IMR-90 (cell line): ENCODE measurements at regions not wholly inside any gene's neighbourhood (a gene's known extent, or its start where the extent isn't known, plus 50 kb on each side); places are given as distances from the start of the nearest gene placed in this dataset.

Source experiments
- ATAC-seq: fragments of 200-7000 bp; cut with Tn5 transposase; 2 replicates; pipeline ENCODE4 v1.9.1; 2020; ENCODE audit warnings: low read depth, mild to moderate bottlenecking, moderate library complexity
- BruUV-seq: library from RNA; stranded (reverse); fragments of 400-500 nt; replicated peaks from 2 replicates; lab custom pipeline; 2021; lab: Mats Ljungman, UMichigan
- CTCF ChIA-PET: fragments of 300-600 bp; formaldehyde crosslinking; extraction: SDS; loops from one replicate; lab custom pipeline; 2021; ENCODE audit warnings: antibody characterized with exemption; lab: Yijun Ruan, JAX
- POLR2A ChIA-PET: fragments of 300-600 bp; sonication (Branson Sonifier 250); formaldehyde crosslinking; loops from one replicate; lab custom pipeline; 2022; ENCODE audit warnings: antibody characterized with exemption; ENCODE audit not compliant: unreplicated experiment; lab: Charles Lee
- DNase-seq: peaks from one replicate; pipeline ENCODE4 v3.0.0; 2013
- H2AFZ ChIP-seq: replicated peaks from 2 replicates; pipeline ENCODE3; 2013; ENCODE audit warnings: low read length, mild to moderate bottlenecking; ENCODE audit not compliant: poor library complexity
- H2AK5ac ChIP-seq: 2 replicates; pipeline ENCODE4 v1.6.1; 2013; ENCODE audit warnings: low read depth, low read length, inconsistent platforms
- H2AK9ac ChIP-seq: replicated peaks from 2 replicates; pipeline ENCODE3; 2013; ENCODE audit warnings: mild to moderate bottlenecking, low read depth, low read length, moderate library complexity; ENCODE audit not compliant: poor library complexity
- H2BK120ac ChIP-seq: 2 replicates; pipeline ENCODE4 v1.6.1; 2013; ENCODE audit warnings: low read depth, low read length, inconsistent platforms
- H2BK15ac ChIP-seq: 3 replicates; pipeline ENCODE4 v1.6.1; 2013; ENCODE audit warnings: low read depth, low read length, inconsistent platforms
- H2BK20ac ChIP-seq: 2 replicates; pipeline ENCODE4 v1.6.1; 2013; ENCODE audit warnings: low read depth, mild to moderate bottlenecking, inconsistent platforms, low read length, moderate library complexity
- H2BK5ac ChIP-seq: 2 replicates; pipeline ENCODE4 v1.6.1; 2013; ENCODE audit warnings: mild to moderate bottlenecking, low read depth, low read length, inconsistent platforms; ENCODE audit not compliant: poor library complexity, severe bottlenecking
- H3K14ac ChIP-seq: replicated peaks from 2 replicates; pipeline ENCODE4 v1.6.1; 2013; ENCODE audit warnings: low read depth, low read length, inconsistent platforms
- H3K18ac ChIP-seq: 2 replicates; pipeline ENCODE4 v1.6.1; 2013; ENCODE audit warnings: low read depth, low read length, control low read depth
- H3K23ac ChIP-seq: 2 replicates; pipeline ENCODE4 v1.6.1; 2013; ENCODE audit warnings: low read depth, low read length, inconsistent platforms
- H3K27ac ChIP-seq: 2 replicates; pipeline ENCODE4 v1.5.1; 2013; ENCODE audit warnings: mild to moderate bottlenecking, control low read depth, low read length; ENCODE audit not compliant: insufficient read depth
- H3K27me3 ChIP-seq: 2 replicates; pipeline ENCODE4 v1.6.1; 2013; ENCODE audit warnings: low read length; ENCODE audit not compliant: control insufficient read depth, insufficient read depth
- H3K36me3 ChIP-seq: 2 replicates; pipeline ENCODE4 v1.6.1; 2013; ENCODE audit warnings: low read length, mixed read lengths; ENCODE audit not compliant: control insufficient read depth, insufficient read depth
- H3K4ac ChIP-seq: 2 replicates; pipeline ENCODE4 v1.6.1; 2013; ENCODE audit warnings: low read depth, low read length, inconsistent platforms
- H3K4me1 ChIP-seq: 2 replicates; pipeline ENCODE4 v1.6.1; 2013; ENCODE audit warnings: low read length, mixed read lengths; ENCODE audit not compliant: control insufficient read depth, insufficient read depth
- H3K4me2 ChIP-seq: 2 replicates; pipeline ENCODE4 v1.6.1; 2013; ENCODE audit warnings: low read depth, mild to moderate bottlenecking, control low read depth, low read length, moderate library complexity
- H3K4me3 ChIP-seq: 2 replicates; pipeline ENCODE4 v1.5.1; 2013; ENCODE audit warnings: low read depth, mild to moderate bottlenecking, control low read depth, low read length, moderate library complexity; ENCODE audit not compliant: insufficient read depth
- H3K56ac ChIP-seq: 2 replicates; pipeline ENCODE4 v1.6.1; 2013; ENCODE audit warnings: low read length, inconsistent platforms; ENCODE audit not compliant: insufficient read depth; ENCODE audit errors: extremely low read depth
- H3K79me1 ChIP-seq, 2 experiments: 2 replicates each; pipeline ENCODE4 v1.6.1; 2013; ENCODE audit warnings: low read length in 2 of 2, inconsistent platforms in 1 of 2, low read depth in 1 of 2
- H3K9ac ChIP-seq: 2 replicates; pipeline ENCODE4 v1.6.1; 2013; ENCODE audit warnings: low read depth, low read length, control low read depth
- H3K9me1 ChIP-seq: 2 replicates; pipeline ENCODE4 v1.6.1; 2013; ENCODE audit warnings: low read length, inconsistent platforms; ENCODE audit not compliant: insufficient read depth
- H3K9me3 ChIP-seq: 2 replicates; pipeline ENCODE4 v1.6.1; 2013; ENCODE audit warnings: low read length; ENCODE audit not compliant: control insufficient read depth, insufficient read depth
- H4K20me1 ChIP-seq: 2 replicates; pipeline ENCODE4 v1.6.1; 2013; ENCODE audit warnings: low read length, inconsistent platforms; ENCODE audit not compliant: insufficient read depth
- H4K5ac ChIP-seq: 2 replicates; pipeline ENCODE4 v1.6.1; 2013; ENCODE audit warnings: mild to moderate bottlenecking, low read depth, low read length, control low read depth
- H4K8ac ChIP-seq, 2 experiments: 2 replicates each; pipeline ENCODE4 v1.6.1; 2013; ENCODE audit warnings: low read depth in 2 of 2, low read length in 2 of 2, control low read depth in 1 of 2, inconsistent platforms in 1 of 2
- H4K91ac ChIP-seq: 2 replicates; pipeline ENCODE4 v1.6.1; 2013; ENCODE audit warnings: low read depth, low read length, inconsistent platforms; ENCODE audit not compliant: insufficient read depth
- CEBPB ChIP-seq: IDR thresholded peaks from 2 replicates; pipeline ENCODE4 v1.6.1; 2012; ENCODE audit warnings: low read depth, low read length, improper control_type of control experiment
- MAZ ChIP-seq: IDR thresholded peaks from 2 replicates; pipeline ENCODE4 v1.6.1; 2012; ENCODE audit warnings: low read depth, mild to moderate bottlenecking, low read length, improper control_type of control experiment, moderate library complexity, borderline replicate concordance
- NFE2L2 ChIP-seq: fragments of 150-350 bp; IDR thresholded peaks from 2 replicates; pipeline ENCODE4 v1.6.1; 2016; ENCODE audit warnings: low read depth, mild to moderate bottlenecking, low read length
- RAD21 ChIP-seq: IDR thresholded peaks from 2 replicates; pipeline ENCODE4 v1.6.1; 2012; ENCODE audit warnings: low read length, improper control_type of control experiment
- WGBS, 2 experiments: methylation state at CpG; one replicate each; pipeline versions ENCODE4 v1.1.5 to v1.1.7; 2013; ENCODE audit warnings: missing lambda C conversion rate in 2 of 2; ENCODE audit not compliant: insufficient read length in 1 of 2; ENCODE audit errors: extremely low coverage in 2 of 2; 5-methylcytosine and 5-hydroxymethylcytosine counted together
- dilution Hi-C: fragments of 300-500 bp; cut with HindIII; formaldehyde crosslinking; loops from one replicate; pipeline ENCODE4 v1.14.3; 2018; ENCODE audit warnings: low sequenced_read_pairs; ENCODE audit not compliant: unreplicated experiment
- in situ Hi-C: fragments of 300-500 bp; cut with MboI; formaldehyde crosslinking; loops from 3 replicates; pipeline ENCODE4 v1.14.3; 2019; ENCODE audit warnings: low sequenced_read_pairs, inconsistent platforms, mixed read lengths
- intact Hi-C: fragments of 100-400 bp; cut with micrococcal nuclease; formaldehyde crosslinking; loops from 2 replicates; pipeline ENCODE4 v1.10.0; 2022
- TF ChIP-seq, protein P1 (sequence below): conservative IDR thresholded peaks from 2 replicates; pipeline ENCODE4 v1.5.1; 2012; ENCODE audit warnings: mild to moderate bottlenecking, low read depth, low read length, improper control_type of control experiment
- TF ChIP-seq, protein P2 (sequence below): fragments of 150-350 bp; IDR thresholded peaks from 2 replicates; pipeline ENCODE4 v1.6.1; 2016; ENCODE audit warnings: low read depth, mild to moderate bottlenecking, low read length, moderate library complexity, borderline replicate concordance

DNA sequence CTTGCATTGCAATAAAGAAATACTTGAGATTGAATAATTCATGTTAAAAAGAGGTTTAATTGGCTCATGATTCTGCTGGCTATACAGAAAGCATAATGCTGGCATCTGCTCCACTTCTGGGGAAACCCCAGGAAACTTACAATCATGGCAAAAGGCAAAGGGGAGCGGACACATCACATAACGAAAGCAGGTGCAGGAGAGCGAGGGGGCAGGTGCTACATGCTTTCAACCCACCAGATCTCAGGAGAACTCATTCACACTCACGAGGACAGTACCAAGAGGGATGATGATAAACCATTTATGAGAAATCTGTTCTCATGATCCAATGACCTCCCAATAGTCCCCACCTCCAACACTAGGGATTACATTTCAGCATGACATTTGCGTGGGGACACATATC lies 172.6 kb downstream of the RASSF9 start:
- Histone ChIP-seq H4K5ac (no peak overlapping the region), H3K14ac (no peak overlapping the region), H3K9me3 (no peaks in the 10 kb centered on the region), H3K27ac (no peak overlapping the region), H3K4ac (no peak overlapping the region), H3K9ac (no peak overlapping the region), H3K4me1 (no peaks in the 10 kb centered on the region), H3K36me3 (no peaks in the 10 kb centered on the region), H3K4me3 (no peak overlapping the region), H4K91ac (no peak overlapping the region), H3K27me3 (no peaks in the 10 kb centered on the region), H3K56ac (no peak overlapping the region), H2AK5ac (no peak overlapping the region), H2BK120ac (no peak overlapping the region), H2AFZ (no peak overlapping the region), H4K8ac (no peak overlapping the region), H3K79me1 (no peaks in the 10 kb centered on the region), H2BK15ac (no peak overlapping the region), H3K9me1 (no peaks in the 10 kb centered on the region), H2AK9ac (no peak overlapping the region), H4K20me1 (no peaks in the 10 kb centered on the region), H2BK5ac (no peak overlapping the region), H2BK20ac (no peak overlapping the region), H3K18ac (no peak overlapping the region), H3K23ac (no peak overlapping the region), H3K4me2 (no peak overlapping the region)
- in situ Hi-C loops (no loop called here), dilution Hi-C loops (no loop called here), intact Hi-C loops (no loop called here)
- WGBS, 2 experiments = 20% methylated on average over 1 of the region's 5 CpGs; no CpG with 5 or more reads in 1 of the 2 experiments
- ChIA-PET CTCF (no interaction called here), POLR2A (no interaction called here)
- no peak for TF ChIP-seq NFE2L2
- TF ChIP-seq RAD21 = no peak
- TF ChIP-seq, protein P1, sequence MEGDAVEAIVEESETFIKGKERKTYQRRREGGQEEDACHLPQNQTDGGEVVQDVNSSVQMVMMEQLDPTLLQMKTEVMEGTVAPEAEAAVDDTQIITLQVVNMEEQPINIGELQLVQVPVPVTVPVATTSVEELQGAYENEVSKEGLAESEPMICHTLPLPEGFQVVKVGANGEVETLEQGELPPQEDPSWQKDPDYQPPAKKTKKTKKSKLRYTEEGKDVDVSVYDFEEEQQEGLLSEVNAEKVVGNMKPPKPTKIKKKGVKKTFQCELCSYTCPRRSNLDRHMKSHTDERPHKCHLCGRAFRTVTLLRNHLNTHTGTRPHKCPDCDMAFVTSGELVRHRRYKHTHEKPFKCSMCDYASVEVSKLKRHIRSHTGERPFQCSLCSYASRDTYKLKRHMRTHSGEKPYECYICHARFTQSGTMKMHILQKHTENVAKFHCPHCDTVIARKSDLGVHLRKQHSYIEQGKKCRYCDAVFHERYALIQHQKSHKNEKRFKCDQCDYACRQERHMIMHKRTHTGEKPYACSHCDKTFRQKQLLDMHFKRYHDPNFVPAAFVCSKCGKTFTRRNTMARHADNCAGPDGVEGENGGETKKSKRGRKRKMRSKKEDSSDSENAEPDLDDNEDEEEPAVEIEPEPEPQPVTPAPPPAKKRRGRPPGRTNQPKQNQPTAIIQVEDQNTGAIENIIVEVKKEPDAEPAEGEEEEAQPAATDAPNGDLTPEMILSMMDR = no peak
- TF ChIP-seq, protein P2, sequence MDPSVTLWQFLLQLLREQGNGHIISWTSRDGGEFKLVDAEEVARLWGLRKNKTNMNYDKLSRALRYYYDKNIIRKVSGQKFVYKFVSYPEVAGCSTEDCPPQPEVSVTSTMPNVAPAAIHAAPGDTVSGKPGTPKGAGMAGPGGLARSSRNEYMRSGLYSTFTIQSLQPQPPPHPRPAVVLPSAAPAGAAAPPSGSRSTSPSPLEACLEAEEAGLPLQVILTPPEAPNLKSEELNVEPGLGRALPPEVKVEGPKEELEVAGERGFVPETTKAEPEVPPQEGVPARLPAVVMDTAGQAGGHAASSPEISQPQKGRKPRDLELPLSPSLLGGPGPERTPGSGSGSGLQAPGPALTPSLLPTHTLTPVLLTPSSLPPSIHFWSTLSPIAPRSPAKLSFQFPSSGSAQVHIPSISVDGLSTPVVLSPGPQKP = no peak
- TF ChIP-seq CEBPB = no peak
- no peak for TF ChIP-seq MAZ
- BruUV-seq = no TSS peak
- ATAC-seq (no peak), DNase-seq (no peak)
